ENCODE measurements at regions not wholly inside any gene's neighbourhood (a gene's known extent, or its start where the extent isn't known, plus 50 kb on each side); places are given as distances from the start of the nearest gene placed in this dataset.

DNA sequence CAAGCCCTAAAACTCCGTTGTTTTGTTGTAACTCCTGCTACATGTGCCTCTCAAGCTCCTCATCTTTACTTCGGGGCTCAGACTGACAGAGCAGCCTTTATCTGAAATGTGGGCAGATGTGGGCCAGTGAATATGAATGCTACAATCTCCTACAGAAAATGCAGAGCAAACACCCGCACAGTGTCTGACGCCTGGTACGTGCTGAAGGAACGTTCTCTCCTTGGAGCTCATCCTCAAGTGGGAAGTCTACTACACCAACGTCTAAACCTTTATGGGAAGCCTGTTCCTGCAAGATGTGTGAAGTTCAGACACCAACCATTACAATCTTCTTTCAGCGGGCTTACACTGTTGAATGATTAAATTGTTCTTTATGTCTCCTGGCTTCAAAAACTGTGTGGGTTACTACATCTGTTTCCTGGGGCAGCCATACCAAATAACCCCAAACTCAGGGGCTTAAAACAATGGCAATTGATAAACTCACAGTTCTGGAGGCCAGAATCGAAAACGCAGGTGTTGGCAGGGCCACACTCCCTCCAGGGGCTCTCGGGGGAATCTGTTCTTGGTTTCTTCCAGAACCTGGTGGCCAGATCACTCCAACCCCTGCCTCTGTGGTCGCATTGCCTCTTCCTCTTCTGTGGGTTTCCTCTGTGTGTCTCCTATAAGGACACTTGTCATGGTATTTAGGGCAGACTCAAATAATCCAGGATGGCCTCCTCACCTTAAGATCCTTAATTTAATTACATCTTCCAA, 179.7 kb upstream of the PLXNC1 start:
- intact Hi-C loops (cut with DNase I; ENCODE audit: low total_unique reads): no loop called here
- Histone ChIP-seq H3K27ac (no peak overlapping the region), H3K4me1 (no peaks in the 10 kb centered on the region), H3K36me3 (ENCODE audit: low read depth, missing control alignments) (no peaks in the 10 kb centered on the region), H3K4me3 (no peak overlapping the region), H3K9me3 (no peaks in the 10 kb centered on the region), H3K27me3 (no peaks in the 10 kb centered on the region)
- WGBS, 2 donors: 83 to 93% methylated on average over 12 of the region's 12 CpGs
- DNase-seq: no peak
- TF ChIP-seq, protein P1, sequence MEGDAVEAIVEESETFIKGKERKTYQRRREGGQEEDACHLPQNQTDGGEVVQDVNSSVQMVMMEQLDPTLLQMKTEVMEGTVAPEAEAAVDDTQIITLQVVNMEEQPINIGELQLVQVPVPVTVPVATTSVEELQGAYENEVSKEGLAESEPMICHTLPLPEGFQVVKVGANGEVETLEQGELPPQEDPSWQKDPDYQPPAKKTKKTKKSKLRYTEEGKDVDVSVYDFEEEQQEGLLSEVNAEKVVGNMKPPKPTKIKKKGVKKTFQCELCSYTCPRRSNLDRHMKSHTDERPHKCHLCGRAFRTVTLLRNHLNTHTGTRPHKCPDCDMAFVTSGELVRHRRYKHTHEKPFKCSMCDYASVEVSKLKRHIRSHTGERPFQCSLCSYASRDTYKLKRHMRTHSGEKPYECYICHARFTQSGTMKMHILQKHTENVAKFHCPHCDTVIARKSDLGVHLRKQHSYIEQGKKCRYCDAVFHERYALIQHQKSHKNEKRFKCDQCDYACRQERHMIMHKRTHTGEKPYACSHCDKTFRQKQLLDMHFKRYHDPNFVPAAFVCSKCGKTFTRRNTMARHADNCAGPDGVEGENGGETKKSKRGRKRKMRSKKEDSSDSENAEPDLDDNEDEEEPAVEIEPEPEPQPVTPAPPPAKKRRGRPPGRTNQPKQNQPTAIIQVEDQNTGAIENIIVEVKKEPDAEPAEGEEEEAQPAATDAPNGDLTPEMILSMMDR (IDR thresholded peaks at IDR 0.05): no peak
- no peak for TF ChIP-seq POLR2A (IDR thresholded peaks at IDR 0.05)

GRCh38 chr12:93970900-93971688, 177.3 kb upstream of the PLXNC1 start:
- intact Hi-C loops (cut with DNase I; ENCODE audit: low total_unique reads): no loop called here
- no peak overlapping the region for H3K27ac ChIP-seq
- TF ChIP-seq POLR2A (IDR thresholded peaks at IDR 0.05): no peak
- no peak for DNase-seq
- no peaks in the 10 kb centered on the region for H3K4me1 ChIP-seq
- H3K4me3 ChIP-seq: no peak overlapping the region
- WGBS, 2 donors: 90 to 96% methylated on average over 10 of the region's 10 CpGs
- no peaks in the 10 kb centered on the region for H3K36me3 ChIP-seq (ENCODE audit: low read depth, missing control alignments)
- H3K27me3 ChIP-seq: no peaks in the 10 kb centered on the region
- H3K9me3 ChIP-seq: no peaks in the 10 kb centered on the region

GRCh38 chr12:93972411-93973208, 175.8 kb upstream of the PLXNC1 start:
- H3K27me3 ChIP-seq: no peaks in the 10 kb centered on the region
- H3K27ac ChIP-seq: no peak overlapping the region
- intact Hi-C loops (cut with DNase I; ENCODE audit: low total_unique reads): no loop called here
- H3K36me3 ChIP-seq (ENCODE audit: low read depth, missing control alignments): no peaks in the 10 kb centered on the region
- H3K4me3 ChIP-seq: no peak overlapping the region
- H3K4me1 ChIP-seq: no peaks in the 10 kb centered on the region
- no peak for DNase-seq
- H3K9me3 ChIP-seq: no peaks in the 10 kb centered on the region
- WGBS, 2 donors: 86 to 89% methylated on average over 8 of the region's 8 CpGs
- TF ChIP-seq, protein P1 (IDR thresholded peaks at IDR 0.05): no peak
- no peak for TF ChIP-seq POLR2A (IDR thresholded peaks at IDR 0.05)

DNA sequence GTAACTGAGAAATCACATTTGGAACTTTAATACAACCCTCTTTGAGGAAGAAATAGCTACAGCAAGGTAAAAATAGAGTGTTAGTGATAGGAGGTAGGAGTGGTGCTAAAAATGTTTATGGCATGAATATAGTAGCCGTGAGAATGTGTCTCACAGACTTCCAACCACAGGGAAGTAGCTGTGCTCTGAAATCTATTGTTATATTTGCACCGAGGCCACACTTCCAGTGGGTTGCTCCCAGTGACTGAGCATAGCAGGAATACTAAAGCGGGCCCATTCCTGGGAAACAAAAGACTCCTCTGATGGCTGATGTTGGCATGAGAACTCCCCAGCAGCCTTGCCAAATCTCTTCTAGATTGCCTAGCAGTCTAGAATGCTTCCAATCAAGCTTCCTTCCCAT, 174.1 kb upstream of the PLXNC1 start:
- H3K27me3 ChIP-seq: no peaks in the 10 kb centered on the region
- no peaks in the 10 kb centered on the region for H3K9me3 ChIP-seq
- no peaks in the 10 kb centered on the region for H3K4me1 ChIP-seq
- 88 to 92% methylated on average over 3 of the region's 3 CpGs for WGBS, 2 donors
- H3K36me3 ChIP-seq (ENCODE audit: low read depth, missing control alignments): no peaks in the 10 kb centered on the region
- no peak for DNase-seq
- intact Hi-C loops (cut with DNase I; ENCODE audit: low total_unique reads): no loop called here
- H3K27ac ChIP-seq: no peak overlapping the region
- TF ChIP-seq, protein P1 (IDR thresholded peaks at IDR 0.05): no peak
- no peak for TF ChIP-seq POLR2A (IDR thresholded peaks at IDR 0.05)
- no peak overlapping the region for H3K4me3 ChIP-seq

DNA sequence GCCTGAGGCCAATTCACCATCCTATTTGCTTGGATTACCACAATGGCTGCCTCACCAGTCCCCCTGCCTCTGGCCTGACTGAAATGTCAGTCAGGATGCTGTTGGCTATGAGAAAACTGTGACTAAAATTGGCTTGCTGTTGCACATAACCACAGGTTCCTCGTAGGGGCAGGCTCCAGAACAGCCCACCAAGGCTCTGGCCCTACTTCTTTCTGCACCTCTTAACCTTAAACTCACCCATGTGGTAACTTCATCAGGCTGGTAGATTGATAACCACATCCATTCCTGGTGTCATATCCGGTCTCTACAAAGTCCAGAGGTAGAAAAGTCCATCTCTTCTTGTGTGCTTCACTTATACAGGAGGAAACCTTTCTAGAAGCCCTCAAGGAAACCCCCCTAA, 172.4 kb upstream of the PLXNC1 start:
- no peaks in the 10 kb centered on the region for H3K36me3 ChIP-seq (ENCODE audit: low read depth, missing control alignments)
- WGBS, 2 donors: 41 to 88% methylated on average over 2 of the region's 2 CpGs
- DNase-seq: no peak
- no peaks in the 10 kb centered on the region for H3K4me1 ChIP-seq
- no peak overlapping the region for H3K4me3 ChIP-seq
- no peak overlapping the region for H3K27ac ChIP-seq
- no peaks in the 10 kb centered on the region for H3K9me3 ChIP-seq
- no peaks in the 10 kb centered on the region for H3K27me3 ChIP-seq
- no peak for TF ChIP-seq POLR2A (IDR thresholded peaks at IDR 0.05)
- TF ChIP-seq, protein P1 (IDR thresholded peaks at IDR 0.05): no peak
- intact Hi-C loops (cut with DNase I; ENCODE audit: low total_unique reads): no loop called here
